ENCODE measurements at regions not wholly inside any gene's neighbourhood (a gene's known extent, or its start where the extent isn't known, plus 50 kb on each side); places are given as distances from the start of the nearest gene placed in this dataset.

DNA sequence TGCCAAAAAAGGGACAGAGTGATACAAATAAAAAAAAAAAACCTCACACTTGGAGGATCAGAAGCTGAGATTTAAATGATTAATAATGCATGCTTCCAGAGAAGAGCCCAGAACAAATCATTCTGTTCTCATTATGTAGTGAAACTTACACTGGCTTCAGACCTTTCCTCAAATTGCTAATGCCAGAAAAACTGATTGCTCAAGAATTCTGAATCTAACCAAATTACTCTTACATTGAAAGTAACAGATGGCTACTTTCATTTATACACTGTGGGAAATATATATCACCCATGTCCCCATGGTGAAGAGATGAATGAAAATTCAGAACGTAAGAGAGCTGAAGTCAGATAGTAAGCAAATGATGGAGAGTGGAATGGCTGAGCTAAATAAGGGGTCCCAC, 85.9 kb upstream of the NSMCE3 start:
- Mint-ChIP-seq H3K27ac (no peak overlapping the region), H3K4me3 (no peak overlapping the region), H3K27me3 (peaks cover 6% of the 10 kb centered on the region), H3K9me3 (ENCODE audit: low read depth) (no peaks in the 10 kb centered on the region), H3K36me3 (no peaks in the 10 kb centered on the region), H3K4me1 (no peaks in the 10 kb centered on the region)
- CTCF ChIA-PET: no interaction called here
- ATAC-seq (no peak), DNase-seq (no peak)

DNA sequence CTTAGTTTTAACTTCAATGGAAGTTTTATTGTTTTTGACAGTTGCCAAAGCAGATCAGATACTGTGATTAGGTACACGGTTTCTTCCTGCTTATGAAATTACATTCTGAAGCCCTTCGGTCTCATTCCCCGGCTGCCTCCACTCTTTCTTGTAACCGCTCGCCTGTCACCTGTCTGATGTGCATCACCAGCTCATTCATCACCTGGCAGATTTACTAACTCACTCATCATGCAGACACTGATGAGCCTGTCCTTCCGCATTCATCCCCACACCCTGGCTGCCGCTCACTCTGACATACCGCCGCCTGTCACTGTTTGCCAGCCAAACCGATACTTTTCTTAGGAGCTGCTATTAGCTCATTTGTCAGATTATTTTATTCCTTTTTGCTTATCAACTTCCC, 82.8 kb upstream of the NSMCE3 start:
- no peak overlapping the region for H3K4me3 Mint-ChIP-seq
- no peaks in the 10 kb centered on the region for H3K4me1 Mint-ChIP-seq
- H3K9me3 Mint-ChIP-seq (ENCODE audit: low read depth): no peaks in the 10 kb centered on the region
- H3K27ac Mint-ChIP-seq: no peak overlapping the region
- CTCF ChIA-PET: no interaction called here
- ATAC-seq (no peak), DNase-seq (no peak)
- no peaks in the 10 kb centered on the region for H3K36me3 Mint-ChIP-seq
- H3K27me3 Mint-ChIP-seq: peaks cover 6% of the 10 kb centered on the region

DNA sequence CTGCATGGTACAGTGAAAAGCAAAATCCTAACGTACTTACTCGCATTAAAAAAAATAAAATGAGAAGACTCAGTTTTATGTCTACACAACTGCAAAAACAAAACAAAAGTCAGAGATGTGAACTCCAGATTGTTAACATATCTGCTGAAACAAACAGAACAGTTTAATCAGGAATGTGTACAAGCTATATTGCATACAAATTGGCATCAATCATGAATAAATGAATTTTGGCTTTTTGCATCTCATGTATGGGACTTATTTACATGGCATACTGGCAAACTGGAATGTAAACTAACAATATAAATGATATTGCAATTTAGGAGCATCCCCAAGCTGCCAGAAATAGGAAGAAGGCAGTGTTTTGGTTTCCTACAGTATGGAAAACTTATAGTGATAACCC, 79.6 kb upstream of the NSMCE3 start:
- ATAC-seq (no peak), DNase-seq (no peak)
- Mint-ChIP-seq H3K9me3 (ENCODE audit: low read depth) (no peaks in the 10 kb centered on the region), H3K4me3 (no peak overlapping the region), H3K27me3 (peaks cover 2% of the 10 kb centered on the region), H3K4me1 (no peaks in the 10 kb centered on the region), H3K36me3 (no peaks in the 10 kb centered on the region), H3K27ac (no peak overlapping the region)
- CTCF ChIA-PET: no interaction called here

DNA sequence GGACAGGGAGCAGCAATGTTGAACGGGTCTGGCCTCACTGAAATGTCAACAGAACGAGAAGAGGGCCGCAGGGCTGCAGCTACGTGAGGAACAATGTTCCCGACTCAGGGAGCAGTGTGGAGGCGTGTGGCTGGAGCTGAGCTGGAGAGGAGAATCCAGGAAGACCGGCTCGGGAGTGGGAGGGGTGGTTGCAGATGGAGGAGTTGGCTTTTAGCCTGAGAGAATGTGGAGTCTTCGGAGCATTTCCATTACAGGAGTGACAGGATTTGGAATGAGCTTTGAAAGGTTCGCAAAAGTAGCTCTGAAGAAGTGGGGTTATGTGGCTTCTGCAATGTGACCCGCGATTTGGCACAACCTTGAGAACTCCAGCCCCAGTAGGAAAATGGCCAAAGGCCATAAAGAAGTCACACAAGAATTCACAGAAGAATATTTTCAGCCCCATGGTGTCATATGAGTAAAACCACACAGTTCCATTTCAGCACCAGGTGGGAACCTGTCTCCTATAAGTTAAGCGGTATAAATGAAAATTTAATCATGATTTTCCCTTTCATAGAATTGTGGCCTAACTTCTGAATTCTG, 78.8 kb upstream of the NSMCE3 start:
- no peaks in the 10 kb centered on the region for H3K4me1 Mint-ChIP-seq
- no peak overlapping the region for H3K4me3 Mint-ChIP-seq
- ATAC-seq (no peak), DNase-seq (no peak)
- H3K9me3 Mint-ChIP-seq (ENCODE audit: low read depth): no peaks in the 10 kb centered on the region
- no peaks in the 10 kb centered on the region for H3K27me3 Mint-ChIP-seq
- CTCF ChIA-PET: no interaction called here
- no peak overlapping the region for H3K27ac Mint-ChIP-seq
- no peaks in the 10 kb centered on the region for H3K36me3 Mint-ChIP-seq

DNA sequence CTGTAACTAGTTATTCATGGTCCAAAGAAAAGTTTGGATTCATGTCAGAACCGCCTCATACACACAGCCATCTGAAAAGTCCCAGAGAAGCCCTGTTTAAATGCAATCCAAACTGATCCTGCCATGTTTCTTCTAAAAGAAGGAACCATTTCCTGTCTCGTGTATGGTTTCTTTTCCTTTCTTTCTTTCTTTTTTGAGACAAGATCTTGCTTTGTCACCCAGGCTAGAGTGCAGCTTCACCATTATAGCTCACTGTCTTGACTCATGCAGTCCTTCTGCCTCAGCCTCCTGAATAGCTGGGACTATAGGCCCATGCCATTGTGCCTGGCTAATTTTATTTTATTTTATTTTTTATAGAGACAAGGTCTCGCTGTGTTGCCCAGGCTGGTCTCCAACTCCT, 77.4 kb upstream of the NSMCE3 start:
- H3K27me3 Mint-ChIP-seq: no peaks in the 10 kb centered on the region
- ATAC-seq (no peak), DNase-seq (no peak)
- H3K36me3 Mint-ChIP-seq: no peaks in the 10 kb centered on the region
- H3K27ac Mint-ChIP-seq: no peak overlapping the region
- H3K4me1 Mint-ChIP-seq: no peaks in the 10 kb centered on the region
- CTCF ChIA-PET: interaction anchor here (1.3 kb wide), 1 partner anchor 207 kb away, joined by 4 read pairs; no protein-coding TSS in a partner anchor
- H3K4me3 Mint-ChIP-seq: no peak overlapping the region
- no peaks in the 10 kb centered on the region for H3K9me3 Mint-ChIP-seq (ENCODE audit: low read depth)

DNA sequence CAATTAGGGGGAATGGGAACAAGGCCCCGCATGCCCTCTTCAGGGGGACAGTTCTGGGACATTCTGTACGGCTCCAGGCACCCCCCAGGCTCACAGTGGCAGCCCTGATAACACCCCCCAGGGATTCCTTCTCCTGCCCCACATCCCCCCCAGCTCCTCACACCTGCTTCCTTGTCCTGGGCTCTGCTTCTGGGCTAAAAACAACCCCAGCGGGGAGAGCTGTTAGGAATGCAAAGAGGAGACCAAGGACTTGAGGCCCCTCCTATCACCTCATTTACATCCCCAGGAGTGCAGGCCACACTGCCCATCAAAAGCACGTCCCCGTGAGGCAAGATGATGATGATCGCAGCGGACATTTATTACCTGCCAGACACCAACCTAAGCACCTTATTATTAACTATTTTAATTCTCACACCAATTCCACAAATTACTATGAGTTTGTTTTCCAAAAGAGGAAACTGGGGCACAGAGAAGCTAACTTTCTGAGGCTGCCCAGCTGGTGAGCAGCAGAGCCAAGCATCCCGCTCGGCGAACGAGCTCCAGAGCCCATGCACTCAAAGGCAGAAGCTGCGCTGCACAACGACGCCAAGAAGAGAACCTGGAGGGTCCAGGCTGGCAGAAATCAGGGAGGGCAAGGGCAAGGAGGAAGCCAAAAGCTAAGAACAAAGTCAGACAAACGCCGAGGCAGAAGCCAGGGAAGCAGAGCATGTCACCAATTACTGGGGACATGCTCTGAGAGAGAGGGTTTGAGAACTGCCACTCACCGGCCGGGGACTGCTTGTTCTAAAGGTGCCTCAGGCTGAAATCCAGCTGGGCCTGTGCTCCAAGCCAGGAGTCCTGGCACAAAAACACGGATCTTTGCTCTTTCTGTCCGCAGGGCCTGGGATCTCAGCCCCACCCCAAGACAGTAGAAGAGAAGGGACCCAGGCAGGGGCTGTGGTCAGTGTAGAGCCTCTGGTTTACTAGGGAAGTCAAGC, 76.2 kb upstream of the NSMCE3 start:
- ATAC-seq (no peak), DNase-seq (no peak)
- no peaks in the 10 kb centered on the region for H3K27me3 Mint-ChIP-seq
- H3K9me3 Mint-ChIP-seq (ENCODE audit: low read depth): no peaks in the 10 kb centered on the region
- CTCF ChIA-PET: interaction anchor here (1.3 kb wide), 1 partner anchor 206 kb away, joined by 4 read pairs; no protein-coding TSS in a partner anchor
- no peak overlapping the region for H3K27ac Mint-ChIP-seq
- H3K36me3 Mint-ChIP-seq: no peaks in the 10 kb centered on the region
- no peak overlapping the region for H3K4me3 Mint-ChIP-seq
- no peaks in the 10 kb centered on the region for H3K4me1 Mint-ChIP-seq

DNA sequence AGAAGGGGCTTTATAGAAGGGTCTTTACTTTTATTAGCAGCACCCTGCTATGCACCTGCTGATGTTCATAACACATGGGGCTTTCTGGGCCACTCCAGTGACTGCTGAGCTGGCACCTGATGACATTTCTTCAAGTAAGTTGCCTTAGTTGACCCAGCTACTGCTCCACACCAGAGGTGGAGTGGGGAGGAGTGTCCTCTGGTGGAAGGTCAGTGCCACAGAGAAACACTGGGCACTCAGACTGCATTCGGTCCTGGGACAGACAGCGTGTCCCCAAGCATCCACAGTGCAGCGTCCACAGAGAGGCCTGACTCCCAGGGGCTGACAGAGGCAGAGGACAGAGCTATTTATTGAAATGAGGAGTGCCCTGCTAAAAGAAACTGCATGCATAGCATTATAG, 74.9 kb upstream of the NSMCE3 start:
- Mint-ChIP-seq H3K36me3 (no peaks in the 10 kb centered on the region), H3K27me3 (no peaks in the 10 kb centered on the region), H3K4me3 (no peak overlapping the region), H3K4me1 (no peaks in the 10 kb centered on the region), H3K27ac (no peak overlapping the region), H3K9me3 (ENCODE audit: low read depth) (no peaks in the 10 kb centered on the region)
- ATAC-seq (no peak), DNase-seq (no peak)
- CTCF ChIA-PET: no interaction called here

DNA sequence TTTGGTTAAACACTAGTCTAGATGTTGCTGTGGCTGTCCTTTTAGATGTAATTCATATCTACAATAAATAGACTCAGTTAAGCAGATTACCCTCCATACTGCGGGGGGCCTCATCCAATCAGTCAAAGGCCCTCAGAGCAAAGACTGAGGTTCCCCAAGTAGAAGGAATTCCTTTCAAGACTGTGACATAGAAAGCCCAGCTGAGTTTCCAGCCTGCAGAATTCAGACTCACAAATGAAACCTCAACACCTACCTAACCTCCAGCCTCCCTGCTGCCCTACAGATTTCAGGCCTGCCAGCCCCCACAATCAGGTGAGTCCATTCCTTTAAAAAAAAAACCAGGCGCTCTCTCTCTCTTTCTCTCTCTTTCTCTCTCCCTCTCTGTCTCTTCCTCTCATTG, 73.6 kb upstream of the NSMCE3 start:
- CTCF ChIA-PET: no interaction called here
- H3K27me3 Mint-ChIP-seq: no peaks in the 10 kb centered on the region
- no peaks in the 10 kb centered on the region for H3K9me3 Mint-ChIP-seq (ENCODE audit: low read depth)
- H3K36me3 Mint-ChIP-seq: no peaks in the 10 kb centered on the region
- no peak overlapping the region for H3K27ac Mint-ChIP-seq
- ATAC-seq (no peak), DNase-seq (no peak)
- H3K4me1 Mint-ChIP-seq: no peaks in the 10 kb centered on the region
- H3K4me3 Mint-ChIP-seq: no peak overlapping the region

DNA sequence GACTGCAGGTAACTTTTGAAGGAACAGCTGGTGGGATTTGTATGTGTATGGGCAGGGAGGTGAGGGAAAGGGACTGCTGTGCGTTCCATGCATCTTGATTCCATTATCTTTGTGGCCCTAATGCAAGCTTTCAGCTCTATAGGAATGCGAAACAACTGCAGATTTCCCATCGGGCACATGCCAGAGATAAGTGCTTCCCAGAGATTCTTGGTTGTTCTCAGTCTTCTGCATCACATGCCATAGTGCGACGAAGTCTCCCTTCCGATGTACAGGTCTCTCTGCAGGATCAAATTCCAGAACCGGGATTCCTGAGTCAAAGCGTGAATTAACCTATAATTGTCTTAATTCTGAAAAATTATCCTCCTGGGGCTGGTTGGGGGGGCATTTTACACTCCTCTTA, 72.6 kb upstream of the NSMCE3 start:
- no peak for DNase-seq
- no peak for ATAC-seq
- Mint-ChIP-seq H3K9me3 (ENCODE audit: low read depth) (no peaks in the 10 kb centered on the region), H3K36me3 (no peaks in the 10 kb centered on the region), H3K27me3 (no peaks in the 10 kb centered on the region), H3K4me1 (no peaks in the 10 kb centered on the region), H3K27ac (no peak overlapping the region), H3K4me3 (no peak overlapping the region)
- CTCF ChIA-PET: no interaction called here

DNA sequence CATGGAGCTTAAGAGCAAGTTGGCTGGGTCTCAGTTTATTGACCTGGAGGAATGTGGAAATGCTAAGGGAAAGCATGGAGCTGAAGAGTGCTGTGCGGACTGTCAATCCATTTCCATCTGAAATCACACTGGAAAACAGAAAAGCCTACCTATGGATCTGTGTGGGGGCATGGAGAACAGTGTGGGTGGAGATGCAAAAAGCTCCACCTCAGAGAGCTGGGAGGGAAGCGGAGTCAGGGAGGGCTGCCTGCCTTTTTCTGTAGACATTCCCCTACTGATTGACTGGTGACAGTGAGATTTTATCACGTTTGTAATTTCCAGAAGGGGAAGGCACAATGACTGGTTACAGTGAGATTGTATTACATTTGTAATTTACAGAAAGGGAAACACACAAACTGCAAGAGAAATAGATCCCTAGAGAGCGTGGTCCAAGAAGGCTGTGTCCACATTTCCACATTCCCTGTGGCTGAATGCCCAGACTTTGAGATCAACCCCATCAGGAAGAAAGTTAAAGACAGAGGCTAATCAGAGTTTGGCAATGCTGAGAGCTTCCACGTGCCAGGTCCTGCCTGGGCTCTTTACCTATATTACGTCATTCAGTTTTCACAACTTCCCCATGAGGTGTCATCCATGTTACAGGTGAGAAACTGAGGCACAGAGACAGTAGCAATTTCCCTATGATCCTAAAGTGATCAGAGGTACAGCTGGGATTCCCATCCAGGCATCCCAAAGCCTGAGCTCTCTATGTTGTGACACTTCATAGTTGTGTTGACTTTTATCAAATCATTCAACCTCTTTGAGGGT, 67.7 kb upstream of the NSMCE3 start:
- Mint-ChIP-seq H3K4me1 (no peaks in the 10 kb centered on the region), H3K36me3 (no peaks in the 10 kb centered on the region), H3K9me3 (ENCODE audit: low read depth) (no peaks in the 10 kb centered on the region), H3K27me3 (no peaks in the 10 kb centered on the region), H3K27ac (no peak overlapping the region), H3K4me3 (no peak overlapping the region)
- DNase-seq (no peak), ATAC-seq (no peak)
- CTCF ChIA-PET: interaction anchor here (1.1 kb wide), 1 partner anchor 197 kb away, joined by 3 read pairs; no protein-coding TSS in a partner anchor

DNA sequence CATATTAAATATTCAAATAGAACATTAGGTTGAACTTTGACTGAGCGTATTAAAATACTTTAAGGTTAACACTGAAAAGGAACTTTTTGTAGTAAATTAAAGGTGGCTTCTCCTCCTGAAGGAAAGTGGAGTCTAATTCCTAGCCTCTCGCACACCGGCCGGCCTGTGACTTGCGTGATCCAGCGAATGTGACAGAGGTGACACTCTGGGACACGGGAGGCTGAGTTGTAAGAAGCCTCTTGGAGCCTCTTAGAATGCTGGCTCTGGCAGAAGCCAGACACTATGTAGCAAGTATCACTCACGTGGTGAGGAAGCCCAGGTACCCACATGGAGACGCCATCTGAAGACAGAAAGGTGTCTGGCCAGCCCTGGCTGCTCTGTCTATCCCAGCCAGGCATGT, 64.9 kb upstream of the NSMCE3 start:
- Mint-ChIP-seq H3K36me3 (no peaks in the 10 kb centered on the region), H3K4me1 (no peaks in the 10 kb centered on the region), H3K4me3 (no peak overlapping the region), H3K9me3 (ENCODE audit: low read depth) (no peaks in the 10 kb centered on the region), H3K27ac (no peak overlapping the region), H3K27me3 (peaks cover 2% of the 10 kb centered on the region)
- DNase-seq (no peak), ATAC-seq (no peak)
- CTCF ChIA-PET: no interaction called here

DNA sequence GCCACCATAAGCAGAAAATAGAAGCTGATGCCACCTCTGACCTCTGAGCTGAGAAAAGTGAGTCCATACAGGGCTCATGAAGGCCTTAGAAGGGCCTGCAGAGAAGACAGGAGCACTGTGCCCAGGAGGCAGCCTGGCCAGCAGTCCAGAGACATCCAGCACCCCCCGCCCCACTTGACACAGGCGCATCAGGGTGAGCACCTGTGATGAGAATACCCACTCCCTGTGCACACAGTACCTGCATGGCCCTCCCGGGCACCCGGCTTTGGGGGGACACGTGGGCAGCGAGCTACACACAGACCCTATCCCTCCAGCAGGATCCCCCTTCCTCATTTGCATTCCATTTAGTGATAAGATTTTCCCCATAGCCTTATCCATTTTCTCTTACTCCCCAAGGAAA, 63.6 kb upstream of the NSMCE3 start:
- no peaks in the 10 kb centered on the region for H3K9me3 Mint-ChIP-seq (ENCODE audit: low read depth)
- H3K4me3 Mint-ChIP-seq: no peak overlapping the region
- no peaks in the 10 kb centered on the region for H3K4me1 Mint-ChIP-seq
- ATAC-seq (no peak), DNase-seq (no peak)
- peaks cover 2% of the 10 kb centered on the region for H3K27me3 Mint-ChIP-seq
- CTCF ChIA-PET: no interaction called here
- H3K27ac Mint-ChIP-seq: no peak overlapping the region
- H3K36me3 Mint-ChIP-seq: no peaks in the 10 kb centered on the region

DNA sequence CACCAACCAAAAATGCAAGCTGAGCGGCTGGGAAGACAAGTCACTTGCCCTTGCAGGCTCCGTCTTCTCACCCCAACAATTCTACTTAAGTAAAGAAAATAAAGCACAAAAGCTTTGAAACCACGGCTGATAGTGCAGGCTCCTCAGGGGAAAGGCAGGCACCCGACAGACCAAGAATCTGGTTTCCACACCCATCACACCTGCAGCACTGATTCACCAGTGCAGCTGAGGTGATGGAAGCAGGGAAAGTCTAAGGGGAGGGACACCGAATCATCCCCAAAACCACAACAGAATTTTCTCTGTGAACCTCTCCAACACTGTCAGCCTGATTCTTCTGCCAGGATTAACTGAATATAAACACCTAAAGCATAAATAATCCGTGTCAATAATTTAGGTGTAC, 62.0 kb upstream of the NSMCE3 start:
- peaks cover 5% of the 10 kb centered on the region for H3K27me3 Mint-ChIP-seq
- no peak overlapping the region for H3K27ac Mint-ChIP-seq
- CTCF ChIA-PET: no interaction called here
- no peak overlapping the region for H3K4me3 Mint-ChIP-seq
- no peaks in the 10 kb centered on the region for H3K36me3 Mint-ChIP-seq
- H3K4me1 Mint-ChIP-seq: no peaks in the 10 kb centered on the region
- ATAC-seq (no peak), DNase-seq (no peak)
- no peaks in the 10 kb centered on the region for H3K9me3 Mint-ChIP-seq (ENCODE audit: low read depth)

DNA sequence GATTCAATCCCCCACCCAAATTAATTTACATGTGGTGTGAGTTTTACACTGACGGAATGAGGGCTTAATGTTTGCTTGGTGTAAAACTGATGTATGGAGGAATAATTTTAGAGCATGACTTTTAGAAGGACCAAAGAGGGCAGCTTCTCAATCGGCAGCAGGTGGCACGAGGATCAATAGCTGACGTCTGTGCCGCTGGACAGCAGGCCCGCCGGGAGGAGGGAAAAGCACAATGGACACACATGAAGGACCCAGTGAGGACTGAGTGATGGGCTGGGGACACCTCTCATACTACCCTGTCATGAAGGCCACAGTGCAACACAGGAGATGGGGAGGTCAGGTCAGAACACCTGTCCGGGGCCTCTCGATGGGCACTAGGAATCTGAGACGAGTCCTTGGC, 61.4 kb upstream of the NSMCE3 start:
- Mint-ChIP-seq H3K27ac (no peak overlapping the region), H3K36me3 (no peaks in the 10 kb centered on the region), H3K27me3 (peaks cover 7% of the 10 kb centered on the region), H3K9me3 (ENCODE audit: low read depth) (peaks cover 1% of the 10 kb centered on the region), H3K4me3 (no peak overlapping the region), H3K4me1 (no peaks in the 10 kb centered on the region)
- no peak for DNase-seq
- CTCF ChIA-PET: no interaction called here
- ATAC-seq: no peak

Data from activated CD8-positive, alpha-beta memory T cell treated with anti-CD3 and anti-CD28 coated beads, Interleukin-2, amount 10 ng/mL, durations not matched to agents 7 days and 5 days (primary cell).